Mammary epithelial cell (primary cell): ENCODE measurements at regions not wholly inside any gene's neighbourhood (a gene's known extent, or its start where the extent isn't known, plus 50 kb on each side); places are given as distances from the start of the nearest gene placed in this dataset.

Experiments
- EZH2 ChIP-seq: IDR thresholded peaks from 2 replicates; pipeline ENCODE4 v1.6.1; 2012; ENCODE audit warnings: low read length, inconsistent platforms, borderline replicate concordance
- TF ChIP-seq, protein P1 (sequence below), 2 donors: IDR thresholded peaks in 1 of 2; conservative IDR thresholded peaks in 1 of 2; 2 replicates each; pipeline ENCODE4 v1.5.1; 2011 to 2012; ENCODE audit warnings: inconsistent platforms in 2 of 2, low read length in 2 of 2, mild to moderate bottlenecking in 2 of 2, control low read depth in 1 of 2, low read depth in 1 of 2; ENCODE audit not compliant: insufficient read depth in 1 of 2; ENCODE audit errors: extremely low read depth in 1 of 2

DNA sequence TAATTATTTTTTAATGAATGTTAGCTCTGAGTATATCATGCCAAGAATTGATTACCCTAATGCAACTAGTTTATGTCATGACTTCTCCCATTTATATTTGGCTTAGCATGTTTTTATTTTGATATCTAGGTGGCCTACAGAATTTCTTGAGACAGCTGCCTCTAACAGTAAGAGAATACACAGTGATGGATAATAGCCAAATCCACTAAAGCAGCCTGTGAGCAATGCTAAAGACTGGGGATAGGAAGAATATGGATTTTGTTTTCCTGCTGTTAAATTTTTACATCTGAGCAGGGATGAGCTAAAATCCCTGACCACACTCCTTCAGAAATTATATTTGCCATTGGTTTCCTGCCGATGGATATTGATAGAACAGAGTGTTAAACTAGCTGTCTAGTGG, 149.3 kb upstream of the TGFBR2 start:
- TF ChIP-seq, protein P1, sequence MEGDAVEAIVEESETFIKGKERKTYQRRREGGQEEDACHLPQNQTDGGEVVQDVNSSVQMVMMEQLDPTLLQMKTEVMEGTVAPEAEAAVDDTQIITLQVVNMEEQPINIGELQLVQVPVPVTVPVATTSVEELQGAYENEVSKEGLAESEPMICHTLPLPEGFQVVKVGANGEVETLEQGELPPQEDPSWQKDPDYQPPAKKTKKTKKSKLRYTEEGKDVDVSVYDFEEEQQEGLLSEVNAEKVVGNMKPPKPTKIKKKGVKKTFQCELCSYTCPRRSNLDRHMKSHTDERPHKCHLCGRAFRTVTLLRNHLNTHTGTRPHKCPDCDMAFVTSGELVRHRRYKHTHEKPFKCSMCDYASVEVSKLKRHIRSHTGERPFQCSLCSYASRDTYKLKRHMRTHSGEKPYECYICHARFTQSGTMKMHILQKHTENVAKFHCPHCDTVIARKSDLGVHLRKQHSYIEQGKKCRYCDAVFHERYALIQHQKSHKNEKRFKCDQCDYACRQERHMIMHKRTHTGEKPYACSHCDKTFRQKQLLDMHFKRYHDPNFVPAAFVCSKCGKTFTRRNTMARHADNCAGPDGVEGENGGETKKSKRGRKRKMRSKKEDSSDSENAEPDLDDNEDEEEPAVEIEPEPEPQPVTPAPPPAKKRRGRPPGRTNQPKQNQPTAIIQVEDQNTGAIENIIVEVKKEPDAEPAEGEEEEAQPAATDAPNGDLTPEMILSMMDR (conservative IDR thresholded peaks at IDR 0.05 in 1 of 2, IDR thresholded peaks at IDR 0.05 in 1 of 2; ENCODE audit: extremely low read depth in 1 of 2, insufficient read depth in 1 of 2, low read depth in 1 of 2, low read length in 2 of 2) = no peak
- TF ChIP-seq EZH2 = no peak
